WI38 (cell line): ENCODE measurements at regions not wholly inside any gene's neighbourhood (a gene's known extent, or its start where the extent isn't known, plus 50 kb on each side); places are given as distances from the start of the nearest gene placed in this dataset.

Experiments
- H3K4me3 ChIP-seq: 2 replicates; pipeline ENCODE4 v1.5.1; 2011; ENCODE audit warnings: low read depth, mild to moderate bottlenecking, control low read depth, low read length
- CTCF ChIP-seq: IDR thresholded peaks from 2 replicates; pipeline ENCODE4 v1.5.1; 2012; ENCODE audit warnings: low read depth, mild to moderate bottlenecking, control low read depth, low read length

DNA sequence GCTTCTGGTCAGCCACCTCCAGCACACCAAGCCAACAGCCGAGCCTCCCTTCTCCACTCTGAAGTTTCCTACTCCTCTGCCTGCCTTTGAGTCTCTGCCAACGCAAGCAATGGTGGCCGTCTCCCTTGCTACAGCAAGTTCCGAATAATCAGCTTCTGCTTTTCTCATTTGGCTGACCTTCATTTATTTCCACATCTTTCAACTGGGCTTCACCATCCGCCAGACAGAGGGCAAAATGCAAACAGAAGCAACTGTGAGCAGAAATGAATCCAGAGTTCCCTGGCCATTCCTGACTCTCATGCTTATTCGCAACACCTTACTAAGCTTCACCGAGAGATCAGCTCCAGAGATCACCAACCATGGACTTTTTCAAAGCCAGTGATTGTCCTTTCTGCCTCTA, 621.0 kb downstream of the NPHP4 start:
- TF ChIP-seq CTCF: no peak
- H3K4me3 ChIP-seq: no peak overlapping the region

- TF ChIP-seq CTCF: no peak
Measured at GRCh38 chr1:5370311-5370710, 621.9 kb downstream of the NPHP4 start.

GRCh38 chr1:5369223-5369622, 623.0 kb downstream of the NPHP4 start:
- TF ChIP-seq CTCF: no peak
- no peak overlapping the region for H3K4me3 ChIP-seq

More at GRCh38 chr1:5370311-5370710, 621.9 kb downstream of the NPHP4 start:
- H3K4me3 ChIP-seq: no peak overlapping the region

GRCh38 chr1:5368201-5368600, 624.0 kb downstream of the NPHP4 start:
- TF ChIP-seq CTCF: no peak
- no peak overlapping the region for H3K4me3 ChIP-seq

DNA sequence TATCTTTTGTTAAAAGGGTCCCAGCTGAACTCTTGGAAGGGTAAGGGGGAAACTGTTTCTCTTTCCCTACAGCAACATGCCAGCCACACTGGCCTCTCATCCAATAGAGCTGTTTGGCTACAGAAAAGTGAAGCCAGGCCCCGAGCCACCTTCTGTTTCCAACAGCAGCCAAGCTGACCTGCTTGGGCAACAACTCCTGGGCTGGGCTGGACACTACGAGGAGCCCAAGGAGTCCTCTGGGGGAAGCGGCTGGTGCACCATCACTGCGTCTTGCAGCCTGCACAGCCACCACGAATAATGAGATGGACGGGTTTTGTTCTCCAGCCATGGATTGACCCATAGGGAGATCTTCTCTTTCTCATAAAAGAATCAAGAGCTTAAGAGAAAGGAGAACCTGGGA, 624.9 kb downstream of the NPHP4 start:
- no peak overlapping the region for H3K4me3 ChIP-seq
- no peak for TF ChIP-seq CTCF

DNA sequence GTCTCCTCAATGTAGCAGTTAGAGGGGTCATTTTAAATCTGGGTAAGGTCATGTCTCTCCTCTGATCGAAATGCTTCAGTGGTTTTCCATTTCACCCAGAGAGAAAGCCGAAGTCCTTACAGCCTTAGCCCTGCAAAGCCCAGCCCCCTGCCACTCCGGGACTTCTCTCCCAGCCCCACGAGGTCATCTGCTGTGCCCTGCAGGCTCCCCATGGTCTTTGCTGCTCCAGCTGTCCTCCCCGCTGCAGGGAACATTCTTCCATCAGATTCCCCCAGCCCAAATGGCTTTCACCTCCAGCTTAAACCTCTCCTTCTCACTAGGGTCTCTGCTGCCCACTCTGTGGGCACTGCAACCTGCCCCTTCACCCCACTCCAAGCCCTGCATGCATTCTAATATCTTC, 626.5 kb downstream of the NPHP4 start:
- no peak for TF ChIP-seq CTCF
- no peak overlapping the region for H3K4me3 ChIP-seq

DNA sequence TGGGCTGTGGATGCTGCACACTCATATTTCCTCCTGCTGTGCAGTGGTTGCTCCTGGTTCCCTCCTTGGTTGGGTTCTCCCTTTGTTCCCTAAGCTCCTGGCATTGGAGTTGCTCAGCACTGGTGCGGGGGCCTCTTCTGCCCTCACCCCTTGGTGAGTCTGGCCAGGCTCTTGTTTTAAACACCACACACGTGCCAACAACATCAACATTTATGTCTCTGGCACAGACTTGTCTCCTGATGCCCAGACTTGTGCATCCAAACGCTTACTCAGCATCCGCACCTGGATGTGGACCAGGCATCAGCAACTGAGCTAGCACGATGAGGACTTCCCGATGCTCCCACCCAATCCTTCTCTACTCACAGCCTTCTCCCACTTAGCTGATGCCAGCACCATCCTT, 627.6 kb downstream of the NPHP4 start:
- H3K4me3 ChIP-seq: no peak overlapping the region
- no peak for TF ChIP-seq CTCF
